H1 (cell line): ENCODE measurements at regions not wholly inside any gene's neighbourhood (a gene's known extent, or its start where the extent isn't known, plus 50 kb on each side); places are given as distances from the start of the nearest gene placed in this dataset.

Experiments used
- CTCF ChIA-PET: fragments of 300-600 bp; sonication (Branson Sonifier 250); formaldehyde crosslinking; loops from one replicate; lab custom pipeline; 2021; ENCODE audit not compliant: partially characterized antibody; lab: Charles Lee
- POLR2A ChIA-PET: fragments of 300-600 bp; sonication (Branson Sonifier 250); formaldehyde crosslinking; loops from one replicate; lab custom pipeline; 2021; ENCODE audit warnings: inconsistent platforms; ENCODE audit not compliant: partially characterized antibody; lab: Charles Lee
- DNase-seq, 2 experiments: peaks; one replicate each; pipeline versions ENCODE4 v3.0.0 to v3.0.0-alpha.2; 2010 to 2022; ENCODE audit warnings: low spot score in 2 of 2, low read depth in 1 of 2, mixed read lengths in 1 of 2
- FAIRE-seq: peaks from 2 replicates; lab custom pipeline; 2011; peaks lifted over from hg19 to GRCh38; lab: Jason Lieb, UNC
- H2AFZ ChIP-seq: 2 replicates; pipeline ENCODE4 v1.8.1; 2012; ENCODE audit warnings: low read length, inconsistent platforms
- H2AK5ac ChIP-seq: 2 replicates; pipeline ENCODE4 v1.6.1; 2013; ENCODE audit warnings: low read depth, low read length
- H2BK120ac ChIP-seq: replicated peaks from 2 replicates; pipeline ENCODE3; 2013; ENCODE audit warnings: low read depth, low read length, inconsistent platforms
- H2BK12ac ChIP-seq: 2 replicates; pipeline ENCODE4 v1.6.1; 2013; ENCODE audit warnings: low read depth, low read length
- H2BK15ac ChIP-seq: 2 replicates; pipeline ENCODE4 v1.6.1; 2013; ENCODE audit warnings: low read length
- H2BK20ac ChIP-seq: 2 replicates; pipeline ENCODE4 v1.6.1; 2013; ENCODE audit warnings: low read length
- H2BK5ac ChIP-seq: 2 replicates; pipeline ENCODE4 v1.6.1; 2013; ENCODE audit warnings: low read depth, low read length
- H3K14ac ChIP-seq: 2 replicates; pipeline ENCODE4 v1.6.1; 2013; ENCODE audit warnings: inconsistent platforms; ENCODE audit not compliant: insufficient read length
- H3K18ac ChIP-seq: 2 replicates; pipeline ENCODE4 v1.6.1; 2013; ENCODE audit warnings: low read length; ENCODE audit errors: extremely low read depth
- H3K23ac ChIP-seq: 2 replicates; pipeline ENCODE4 v1.6.1; 2013; ENCODE audit warnings: inconsistent platforms; ENCODE audit not compliant: insufficient read length
- H3K23me2 ChIP-seq: 2 replicates; pipeline ENCODE4 v1.6.1; 2013; ENCODE audit warnings: low read depth, low read length
- H3K27ac ChIP-seq: 2 replicates; pipeline ENCODE4 v1.6.1; 2011; ENCODE audit warnings: low read depth, low read length, inconsistent platforms
- H3K27me3 ChIP-seq, 4 experiments: replicated peaks in 1 of 4; 1 replicate in 1 of 4; 2 replicates in 3 of 4; pipeline versions ENCODE4 v1.6.1 to v1.8.1; 2011 to 2013; ENCODE audit warnings: low read length in 3 of 4, mild to moderate bottlenecking in 3 of 4, inconsistent platforms in 2 of 4, mixed read lengths in 2 of 4, moderate library complexity in 1 of 4; ENCODE audit not compliant: control insufficient read depth in 3 of 4, insufficient read depth in 3 of 4; ENCODE audit errors: extremely low read depth in 1 of 4
- H3K36me3 ChIP-seq, 4 experiments: 2 replicates each; pipeline versions ENCODE4 v1.6.1 to v1.8.1; 2011 to 2013; ENCODE audit warnings: mild to moderate bottlenecking in 4 of 4, low read length in 3 of 4, moderate library complexity in 2 of 4, control low read depth in 1 of 4, inconsistent platforms in 1 of 4; ENCODE audit not compliant: insufficient read depth in 4 of 4, control insufficient read depth in 2 of 4
- H3K4ac ChIP-seq: replicated peaks from 2 replicates; pipeline ENCODE3; 2013; ENCODE audit warnings: low read length, low read depth, mixed read lengths, inconsistent platforms; ENCODE audit not compliant: insufficient read length
- H3K4me1 ChIP-seq, 4 experiments: replicated peaks in 1 of 4; 1 replicate in 1 of 4; 2 replicates in 3 of 4; pipeline versions ENCODE4 v1.6.1 to v1.8.1; 2011 to 2013; ENCODE audit warnings: low read length in 3 of 4, inconsistent platforms in 2 of 4, mixed read lengths in 1 of 4; ENCODE audit not compliant: insufficient read depth in 4 of 4, control insufficient read depth in 3 of 4
- H3K4me2 ChIP-seq, 2 experiments: 2 replicates each; pipeline versions ENCODE4 v1.6.1 to v1.8.1; 2011 to 2013; ENCODE audit warnings: low read depth in 2 of 2, low read length in 2 of 2, control low read depth in 1 of 2, inconsistent platforms in 1 of 2, mild to moderate bottlenecking in 1 of 2; ENCODE audit not compliant: insufficient read depth in 1 of 2
- H3K4me3 ChIP-seq, 4 experiments: fragments of 200-600, 300-600 bp in 1 of 4; sonication (generic), shearing (Covaris generic), sonication (Bioruptor Twin) in 1 of 4; 2 replicates each; pipeline versions ENCODE4 v1.5.1 to v1.8.1; 2011 to 2016; ENCODE audit warnings: low read length in 4 of 4, low read depth in 3 of 4, control low read depth in 2 of 4, inconsistent platforms in 2 of 4, mild to moderate bottlenecking in 2 of 4, mixed read lengths in 1 of 4, moderate library complexity in 1 of 4; ENCODE audit not compliant: insufficient read depth in 2 of 4; ENCODE audit errors: extremely low read depth in 1 of 4
- H3K56ac ChIP-seq: replicated peaks from 2 replicates; pipeline ENCODE3; 2013; ENCODE audit warnings: low read depth, mild to moderate bottlenecking, mixed read lengths, low read length, inconsistent platforms; ENCODE audit not compliant: insufficient read length
- H3K79me1 ChIP-seq: 2 replicates; pipeline ENCODE4 v1.6.1; 2013; ENCODE audit warnings: low read depth, low read length, control low read depth
- H3K79me2 ChIP-seq, 2 experiments: 2 replicates each; pipeline versions ENCODE4 v1.6.1 to v1.8.1; 2012 to 2013; ENCODE audit warnings: low read length in 2 of 2, mild to moderate bottlenecking in 2 of 2, inconsistent platforms in 1 of 2; ENCODE audit not compliant: insufficient read depth in 2 of 2, control insufficient read depth in 1 of 2
- H3K9ac ChIP-seq, 4 experiments: replicated peaks in 1 of 4; 1 replicate in 1 of 4; 2 replicates in 3 of 4; pipeline versions ENCODE4 v1.6.1 to v1.8.1; 2011 to 2013; ENCODE audit warnings: low read depth in 3 of 4, low read length in 3 of 4, control low read depth in 2 of 4, mild to moderate bottlenecking in 2 of 4, moderate library complexity in 2 of 4, inconsistent platforms in 1 of 4; ENCODE audit errors: extremely low read depth in 1 of 4
- H3K9me3 ChIP-seq, 2 experiments: 2 replicates each; pipeline versions ENCODE4 v1.6.1 to v1.8.1; 2012 to 2013; ENCODE audit warnings: mild to moderate bottlenecking in 2 of 2, moderate library complexity in 2 of 2, control low read depth in 1 of 2, inconsistent platforms in 1 of 2, low read depth in 1 of 2, low read length in 1 of 2, mixed read lengths in 1 of 2; ENCODE audit not compliant: insufficient read depth in 2 of 2
- H4K20me1 ChIP-seq, 2 experiments: replicated peaks in 1 of 2; 2 replicates each; pipeline versions ENCODE3 to v1.8.1; 2011 to 2013; ENCODE audit warnings: inconsistent platforms in 2 of 2, low read length in 2 of 2, mild to moderate bottlenecking in 1 of 2; ENCODE audit not compliant: insufficient read depth in 2 of 2, control insufficient read depth in 1 of 2
- H4K5ac ChIP-seq: 2 replicates; pipeline ENCODE4 v1.6.1; 2013; ENCODE audit warnings: low read length, low read depth, mixed read lengths, inconsistent platforms; ENCODE audit not compliant: insufficient read length
- H4K8ac ChIP-seq: 2 replicates; pipeline ENCODE4 v1.8.0; 2013; ENCODE audit warnings: mild to moderate bottlenecking, moderate library complexity, low read length, inconsistent platforms; ENCODE audit not compliant: insufficient read depth; ENCODE audit errors: extremely low read depth
- H4K91ac ChIP-seq: replicated peaks from 2 replicates; pipeline ENCODE3; 2013; ENCODE audit warnings: low read length, mixed read lengths, inconsistent platforms; ENCODE audit not compliant: insufficient read length
- BACH1 ChIP-seq: IDR thresholded peaks from 2 replicates; pipeline ENCODE4 v1.6.1; 2012; ENCODE audit warnings: low read length, improper control_type of control experiment
- JUND ChIP-seq: IDR thresholded peaks from 2 replicates; pipeline ENCODE4 v1.6.1; 2011; ENCODE audit warnings: mild to moderate bottlenecking, improper control_type of control experiment, low read length
- WGBS, 2 experiments: shearing (Covaris generic) in 1 of 2; methylation state at CpG; one replicate each; pipeline versions ENCODE4 v1.1.6 to v1.1.7; 2013 to 2015; ENCODE audit warnings: low lambda C conversion rate in 2 of 2, mixed read lengths in 2 of 2, inconsistent platforms in 1 of 2, low coverage in 1 of 2, missing lambda C conversion rate in 1 of 2; ENCODE audit not compliant: insufficient replicate concordance in 2 of 2, insufficient coverage in 1 of 2, insufficient read length in 1 of 2; ENCODE audit errors: extremely low coverage in 1 of 2, missing lambda C conversion rate in 1 of 2; 5-methylcytosine and 5-hydroxymethylcytosine counted together

DNA sequence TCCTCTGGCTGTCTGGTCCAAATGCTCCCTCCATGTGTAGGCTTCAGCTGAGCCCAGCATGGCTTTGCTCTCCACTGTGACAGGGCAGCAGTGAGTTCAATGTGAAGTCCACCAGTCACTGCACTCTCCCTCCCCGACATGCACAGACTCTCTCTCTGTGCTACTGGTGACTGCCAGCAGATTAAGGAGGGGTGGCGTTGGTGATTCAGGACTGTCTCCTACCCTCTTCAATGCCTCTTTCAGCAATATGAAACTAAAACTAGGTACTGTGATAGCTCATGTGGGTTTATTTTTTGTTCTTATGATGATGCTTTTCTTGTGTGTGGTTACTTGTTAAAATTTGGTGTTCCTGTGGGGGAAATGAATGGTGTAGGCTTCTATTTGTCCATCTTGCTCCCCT is 201.0 kb upstream of the RBMS1 start:
- Histone ChIP-seq H2BK15ac (no peak overlapping the region), H4K5ac (no peak overlapping the region), H3K36me3 (no peaks in the 10 kb centered on the region), H3K4ac (no peak overlapping the region), H2BK12ac (no peak overlapping the region), H3K27ac (no peak overlapping the region), H4K91ac (no peak overlapping the region), H2AK5ac (no peak overlapping the region), H2BK5ac (no peak overlapping the region), H4K20me1 (no peaks in the 10 kb centered on the region), H3K79me1 (no peaks in the 10 kb centered on the region), H3K14ac (no peak overlapping the region), H3K9ac (no peak overlapping the region), H3K23ac (no peak overlapping the region), H3K4me2 (no peak overlapping the region), H3K4me3 (no peak overlapping the region), H4K8ac (no peak overlapping the region), H3K27me3 (no peaks in the 10 kb centered on the region), H3K23me2 (no peaks in the 10 kb centered on the region), H3K18ac (no peak overlapping the region), H2AFZ (peak overlapping the region; percentile 73), H3K79me2 (no peaks in the 10 kb centered on the region), H2BK120ac (no peak overlapping the region), H3K4me1 (no peaks in the 10 kb centered on the region), H3K56ac (no peak overlapping the region), H2BK20ac (no peak overlapping the region; the same call in 1 of the 2 replicates), H3K9me3 (no peaks in the 10 kb centered on the region)
- CTCF ChIA-PET: no interaction called here
- POLR2A ChIA-PET: no interaction called here
- FAIRE-seq: no peak
- no peak for DNase-seq
- 47% methylated on average over 2 of the region's 2 CpGs; no CpG with 5 or more reads in 1 of the 2 experiments for WGBS, 2 experiments
- TF ChIP-seq BACH1: no peak
- no peak for TF ChIP-seq JUND
